ENCODE measurements at regions not wholly inside any gene's neighbourhood (a gene's known extent, or its start where the extent isn't known, plus 50 kb on each side); places are given as distances from the start of the nearest gene placed in this dataset.

DNA sequence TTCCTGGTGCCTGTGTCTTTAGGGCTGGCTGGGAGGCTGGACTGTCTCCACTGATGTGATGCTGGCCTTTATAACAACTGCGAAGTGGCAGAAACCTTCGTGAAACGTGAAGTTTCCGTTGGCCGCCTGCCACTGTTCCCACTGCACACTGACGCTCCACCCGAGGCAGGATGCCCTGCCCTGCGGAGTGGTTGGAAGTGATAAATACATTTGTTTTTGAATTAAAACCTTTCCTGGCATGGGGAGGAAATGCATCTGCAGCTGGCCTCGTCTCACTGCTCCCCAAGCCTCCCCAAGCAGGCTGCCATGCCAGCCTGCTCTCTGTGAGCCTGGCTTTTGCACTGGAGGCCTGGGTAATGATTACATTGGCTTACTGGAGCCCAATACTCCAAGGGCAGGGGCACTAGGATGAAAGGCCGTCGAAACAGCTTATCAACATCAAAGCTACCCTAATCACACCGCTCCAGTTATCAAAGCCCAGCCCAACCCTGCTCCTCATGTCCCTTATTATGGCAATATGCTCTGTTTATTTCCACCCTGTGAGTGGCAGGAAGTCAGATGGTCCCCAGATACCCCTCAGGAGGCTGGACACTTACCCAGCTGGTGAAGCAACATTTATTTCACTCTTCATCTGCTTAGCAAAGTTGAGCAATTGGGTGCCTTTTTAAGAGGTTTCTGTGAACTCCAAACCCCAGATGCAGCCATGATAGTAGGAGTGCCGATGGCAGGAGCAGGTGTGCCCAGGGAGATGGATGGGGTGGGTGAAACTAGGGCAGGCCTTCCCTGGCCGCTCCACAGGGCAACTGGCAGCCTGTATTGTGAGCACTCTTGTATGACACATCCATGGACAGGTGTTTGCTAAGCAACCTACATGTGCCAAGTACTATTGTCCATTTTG, 97.4 kb upstream of the ITGA6 start:
- no peak for DNase-seq (ENCODE audit: low spot score)

DNA sequence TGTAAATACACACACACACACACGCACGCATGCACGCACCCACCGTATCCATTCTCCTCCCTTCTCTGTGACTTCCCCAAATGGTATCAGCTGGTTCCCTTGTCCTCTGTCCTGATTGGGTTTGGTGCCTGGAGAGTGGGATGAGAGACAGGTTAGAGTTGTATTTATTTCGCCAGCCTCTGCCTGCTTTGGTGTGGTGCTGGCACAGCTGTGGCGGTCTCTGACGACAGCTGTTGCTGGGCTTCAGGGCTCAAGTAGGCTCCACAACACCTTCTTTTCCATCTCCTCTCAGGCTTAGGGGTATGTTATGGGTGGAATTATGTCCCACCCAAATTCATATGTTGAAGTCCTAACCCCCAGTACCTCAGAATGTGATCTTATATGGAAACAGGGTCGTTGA, 94.9 kb upstream of the ITGA6 start:
- no peak for DNase-seq (ENCODE audit: low spot score)

DNA sequence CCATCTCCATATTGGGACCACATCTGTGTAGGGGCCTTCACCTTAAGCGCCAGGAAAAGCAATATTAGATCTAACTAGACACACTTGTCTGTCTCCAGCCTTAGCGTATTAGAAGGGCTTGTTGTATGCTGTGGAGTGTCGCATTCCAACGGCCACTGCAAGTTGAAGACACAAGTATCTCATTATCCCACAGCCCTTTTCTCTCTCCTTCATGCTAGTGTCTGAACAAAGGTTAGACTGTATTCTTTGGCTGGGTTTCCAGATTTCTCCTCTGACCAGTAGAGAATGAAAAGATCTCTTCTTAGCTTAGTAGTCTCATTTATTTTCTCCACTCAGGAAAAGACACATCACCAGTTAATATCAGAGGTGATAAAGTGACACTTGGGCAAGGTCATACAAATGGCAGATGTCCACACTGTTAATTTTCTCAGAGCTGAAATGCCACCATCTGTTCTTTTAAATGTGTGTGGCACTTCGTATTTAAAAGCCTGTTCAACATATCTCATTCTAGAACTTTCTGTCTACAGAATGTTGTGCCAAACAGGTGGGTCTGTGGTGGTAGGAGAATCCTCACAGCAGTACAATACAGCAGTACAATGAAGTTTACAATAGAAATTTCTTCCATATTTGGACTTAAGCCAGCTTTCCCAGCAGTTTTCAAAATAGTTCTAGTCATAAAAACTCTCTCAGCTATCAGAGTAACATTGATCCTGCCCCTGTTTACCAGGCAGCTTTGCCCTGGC, 94.0 kb upstream of the ITGA6 start:
- DNase-seq (ENCODE audit: low spot score), result no peak

DNA sequence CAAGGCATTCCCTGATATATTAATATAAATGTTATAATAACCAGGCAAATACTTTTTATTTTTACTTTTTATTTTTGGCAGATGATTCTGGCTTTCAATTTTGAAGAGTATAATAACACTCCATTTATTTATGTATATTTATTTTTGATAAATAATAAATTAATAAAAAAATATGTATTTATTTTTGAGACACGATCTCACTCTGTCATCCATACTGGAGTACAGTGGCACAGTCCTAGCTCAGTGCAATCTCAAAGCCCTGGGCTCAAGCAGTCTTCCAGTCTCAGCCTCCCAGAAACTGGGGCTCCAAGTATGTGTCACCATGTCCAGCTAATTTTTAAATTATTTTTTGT, 93.4 kb upstream of the ITGA6 start:
- DNase-seq (ENCODE audit: low spot score), result no peak

DNA sequence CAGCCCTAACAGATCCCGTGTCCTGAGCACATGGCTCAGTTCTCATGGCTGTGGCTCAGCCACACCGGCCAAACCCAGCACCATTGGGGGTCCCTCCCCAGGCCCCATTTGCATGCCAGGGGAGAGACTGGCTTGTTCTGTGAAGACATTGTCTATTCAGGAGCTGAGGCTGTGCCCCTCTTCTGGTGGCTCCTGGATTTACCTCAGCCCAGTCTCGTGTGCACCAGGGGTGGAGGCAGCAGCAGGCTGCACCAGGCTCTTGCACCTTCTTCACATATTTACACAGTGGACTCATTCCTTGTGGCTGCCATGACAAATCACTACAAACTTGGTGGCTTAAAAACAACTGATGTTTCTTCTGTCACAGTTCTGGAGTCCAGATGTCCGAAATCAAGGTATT, 92.4 kb upstream of the ITGA6 start:
- DNase-seq (ENCODE audit: low spot score), result no peak

DNA sequence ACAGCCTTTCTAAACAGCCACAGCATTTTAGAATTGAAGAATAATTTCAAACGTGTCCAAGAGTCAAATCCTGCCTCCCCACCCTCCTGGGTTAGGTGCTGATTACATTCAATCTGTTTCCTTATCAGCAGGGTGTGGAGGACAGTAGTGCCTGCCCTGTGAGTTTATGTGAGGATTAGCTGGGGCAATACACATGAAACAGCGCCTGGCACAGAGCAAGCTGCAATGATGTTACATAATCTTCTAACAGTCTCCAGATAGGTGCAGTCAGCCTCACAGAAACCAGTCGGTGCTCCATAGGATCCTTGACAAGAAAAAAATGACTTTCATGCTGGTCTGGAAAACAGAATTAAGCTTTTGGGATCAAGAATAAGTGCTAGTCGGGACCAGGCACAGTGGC, 91.7 kb upstream of the ITGA6 start:
- DNase-seq (ENCODE audit: low spot score), result no peak

DNA sequence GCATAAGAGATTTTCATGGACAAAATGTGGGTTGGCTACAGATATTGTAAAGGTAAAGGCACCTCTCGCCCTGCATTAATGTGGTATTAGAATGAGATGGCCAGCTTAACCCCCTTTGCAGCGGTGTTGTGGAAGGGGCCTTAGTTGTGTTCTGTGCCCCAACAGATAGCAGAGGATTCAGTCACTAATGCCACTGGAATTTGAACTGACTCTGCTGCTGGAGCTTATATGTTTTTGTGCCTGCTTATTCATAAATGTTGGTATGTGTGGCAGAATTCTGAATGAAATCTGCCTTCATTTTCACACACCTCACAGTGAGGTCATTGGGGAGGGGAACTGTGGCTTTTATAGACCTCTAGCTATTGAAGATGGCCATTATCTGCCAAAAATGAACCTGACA, 90.7 kb upstream of the ITGA6 start:
- no peak for DNase-seq (ENCODE audit: low spot score)

DNA sequence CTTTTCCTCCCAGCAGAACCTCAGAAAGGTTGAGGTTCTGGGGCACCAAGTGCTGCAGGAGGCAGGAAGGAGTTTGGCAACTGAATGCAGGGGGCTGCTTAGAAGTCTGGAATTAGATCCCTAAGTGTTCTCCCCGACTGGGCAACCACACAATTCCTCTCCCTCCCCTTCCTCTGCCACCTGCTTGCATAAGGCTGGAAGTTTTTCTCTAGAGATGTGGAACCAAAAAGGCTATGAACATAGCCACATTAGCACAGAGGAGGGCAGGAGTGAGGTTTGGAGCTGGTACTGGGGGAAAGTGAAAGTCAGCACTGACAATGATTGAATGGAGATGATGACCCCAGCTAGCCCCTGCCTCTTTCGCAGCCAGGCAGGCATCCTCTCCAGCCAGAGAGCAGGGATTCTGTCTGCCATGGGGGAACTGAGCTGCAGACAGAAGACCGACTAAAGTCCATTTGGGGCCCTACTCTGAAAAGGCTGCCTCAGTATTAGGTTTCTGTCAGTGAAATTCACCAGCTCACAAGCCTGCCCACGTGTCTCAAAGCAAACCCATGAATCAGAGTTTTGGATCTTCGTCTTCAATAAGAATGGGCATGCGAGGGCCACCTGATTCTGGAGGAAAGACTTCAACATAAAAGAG, 87.9 kb upstream of the ITGA6 start:
- peak; percentile 8 for DNase-seq (ENCODE audit: low spot score)

DNA sequence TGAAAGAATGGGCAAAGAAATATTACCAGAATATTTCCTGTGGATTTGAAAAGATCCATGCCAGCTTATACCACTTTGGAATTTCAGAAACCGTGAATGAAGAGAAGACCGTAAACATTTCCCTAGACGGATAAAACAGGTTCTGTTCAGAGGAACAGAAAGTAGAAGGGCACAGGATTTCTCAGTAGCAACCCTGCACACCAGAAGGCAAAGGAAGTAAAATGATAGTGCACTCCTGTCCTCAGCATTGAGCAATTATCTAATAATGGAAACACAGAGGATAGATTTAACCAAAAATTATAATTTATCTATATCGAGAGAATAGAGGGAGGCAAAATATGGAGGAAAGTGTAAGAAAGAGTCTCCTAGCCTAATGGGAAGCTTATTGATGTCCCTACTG, 87.0 kb upstream of the ITGA6 start:
- DNase-seq (ENCODE audit: low spot score), result no peak

DNA sequence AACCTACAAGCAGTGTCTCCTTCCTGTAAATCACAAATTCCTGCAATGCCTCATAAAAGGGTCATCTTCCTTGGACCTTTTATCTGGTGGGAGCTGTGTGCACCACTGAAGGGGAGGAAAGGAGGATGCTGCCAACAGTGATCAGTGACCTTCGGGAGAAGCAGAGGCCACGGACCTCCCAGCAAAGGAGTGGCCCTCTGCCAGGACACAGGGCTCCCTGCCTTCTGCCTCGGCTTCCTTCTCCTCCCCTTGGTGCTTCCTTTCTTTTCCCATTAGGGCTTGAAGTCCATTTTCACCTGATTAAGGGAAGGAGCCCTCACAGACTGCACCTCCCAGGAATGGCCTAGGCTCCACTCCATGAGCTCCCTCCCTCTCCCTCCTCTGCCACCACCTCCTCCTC, 85.3 kb upstream of the ITGA6 start:
- no peak for DNase-seq (ENCODE audit: low spot score)

DNA sequence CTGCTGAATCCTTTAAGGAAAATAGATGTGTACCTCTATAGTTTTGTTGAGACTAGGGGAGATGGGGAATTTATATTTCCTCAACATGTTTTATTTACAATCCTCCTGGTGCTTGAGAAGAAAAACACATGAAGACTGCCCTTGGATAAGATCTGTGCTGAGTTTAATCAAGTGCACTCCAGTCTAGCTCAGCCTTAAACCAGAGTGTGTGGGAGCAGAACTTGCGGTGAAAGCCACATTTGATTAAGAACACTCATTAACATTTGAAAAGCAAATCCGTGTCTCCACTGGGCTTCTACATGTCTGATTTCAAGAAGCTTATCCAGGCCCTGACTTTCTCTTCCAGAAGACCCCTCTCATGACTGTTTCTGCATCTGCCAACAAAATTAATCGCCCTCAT, 84.8 kb upstream of the ITGA6 start:
- no peak for DNase-seq (ENCODE audit: low spot score)

DNA sequence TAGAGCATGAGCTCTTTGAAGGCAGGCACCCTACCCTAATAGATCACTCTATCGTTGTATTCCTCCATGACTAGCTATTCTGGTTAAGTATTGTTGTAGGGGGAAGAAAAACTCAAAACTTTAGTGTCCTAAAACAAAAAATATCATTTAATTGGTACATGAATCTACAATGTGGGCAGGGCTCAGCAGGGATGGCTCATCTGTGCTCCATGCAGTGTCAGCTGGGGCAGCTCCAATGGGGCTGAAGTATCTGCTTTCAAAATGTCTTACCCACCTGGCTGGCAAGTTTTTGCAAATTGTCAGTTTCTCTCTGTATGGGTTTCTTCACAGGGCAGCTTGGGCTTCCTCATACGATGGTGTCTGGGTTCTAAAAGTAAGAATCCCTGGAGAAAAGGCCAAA, 83.2 kb upstream of the ITGA6 start:
- no peak for DNase-seq (ENCODE audit: low spot score)

DNA sequence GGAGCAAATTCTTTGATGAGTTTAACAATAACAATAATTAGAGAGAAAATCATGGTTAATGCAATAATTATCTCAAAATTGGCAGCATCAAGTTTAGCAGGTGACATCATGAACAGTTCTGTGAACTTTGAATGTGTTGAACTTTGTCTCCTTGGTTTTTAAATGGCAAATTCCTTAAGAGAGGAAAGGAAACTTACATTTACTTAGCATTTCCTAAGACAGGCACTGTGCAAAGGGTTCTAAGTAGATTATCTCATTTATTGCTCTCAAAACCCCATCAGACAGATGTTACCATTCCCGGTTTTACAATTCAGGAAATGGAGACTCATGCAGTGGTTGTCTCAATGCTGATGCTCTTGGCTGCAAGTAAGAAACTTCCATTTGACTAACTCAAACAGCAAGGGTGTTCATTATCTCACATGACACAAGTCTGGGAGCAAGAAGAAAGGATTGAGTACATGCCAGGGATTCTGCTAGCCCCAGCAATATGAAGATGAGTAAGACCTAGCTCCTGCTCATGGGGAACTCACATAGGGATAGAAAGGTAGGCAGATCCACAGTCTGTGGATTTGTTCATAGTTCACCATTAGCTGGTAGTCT, 81.3 kb upstream of the ITGA6 start:
- DNase-seq (ENCODE audit: low spot score), result no peak

DNA sequence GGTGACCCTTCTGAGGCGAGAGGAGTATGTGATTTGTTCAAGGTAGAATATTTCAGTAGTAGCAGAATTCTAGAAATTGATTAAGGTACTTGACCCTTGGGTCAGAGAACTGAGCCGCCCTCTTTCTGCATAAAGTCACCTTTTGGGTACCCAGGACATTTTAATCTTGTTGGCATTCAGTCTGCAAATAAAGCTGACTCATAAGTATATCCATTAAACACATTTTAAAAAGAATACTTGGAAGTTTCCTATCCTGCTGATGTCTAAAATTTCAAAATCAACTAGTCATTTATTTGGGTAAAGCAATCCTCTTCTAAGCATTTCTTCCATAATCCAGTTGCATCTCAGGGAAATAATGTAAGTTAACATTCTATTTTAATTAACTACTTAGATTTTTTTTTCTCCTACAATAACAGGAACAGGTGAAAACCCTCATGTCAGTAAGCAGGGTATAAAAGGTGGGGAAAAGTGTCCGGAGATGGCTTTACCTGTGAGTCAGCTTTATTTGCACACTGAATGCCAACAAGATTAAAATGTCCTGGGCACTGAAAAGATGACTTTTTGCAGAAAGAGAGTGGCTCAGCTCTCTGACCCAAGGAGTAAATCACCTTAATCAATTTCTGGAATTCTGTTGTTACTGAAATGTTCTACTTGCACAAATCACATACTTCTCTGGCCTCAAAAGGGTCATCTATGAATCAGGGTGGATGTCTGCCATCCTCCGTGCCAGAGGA, 78.7 kb upstream of the ITGA6 start:
- DNase-seq (ENCODE audit: low spot score), result no peak

DNA sequence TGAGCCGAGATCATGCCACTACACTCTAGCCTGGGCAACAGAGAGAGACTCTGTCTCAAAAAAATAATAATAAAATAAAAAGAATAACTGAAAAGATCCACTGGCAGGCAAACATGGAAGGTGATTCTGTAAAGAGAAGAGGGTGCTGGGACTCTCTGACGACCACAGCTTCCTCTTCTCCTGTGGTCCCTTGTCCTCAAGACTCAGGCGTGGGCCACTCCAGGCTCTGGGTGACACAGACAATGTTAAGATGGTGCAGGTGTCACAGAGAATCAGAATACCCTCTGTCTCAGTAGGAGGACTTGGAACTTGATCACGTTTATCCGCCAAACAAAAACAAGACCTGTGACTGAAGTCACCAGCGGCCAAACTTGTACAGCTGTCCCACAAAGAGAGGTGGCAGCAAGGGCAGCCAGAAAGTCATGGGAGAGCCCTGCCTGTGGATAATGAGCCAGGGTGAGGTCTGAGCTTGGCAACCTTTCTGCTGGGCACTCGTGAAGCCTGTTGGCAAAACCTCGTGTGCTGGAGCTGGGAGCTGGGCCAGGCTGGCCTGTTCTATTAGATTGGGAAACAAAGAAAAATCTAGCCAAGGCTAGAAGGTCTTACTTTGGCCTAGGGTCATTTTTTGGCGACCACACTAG, 76.4 kb upstream of the ITGA6 start:
- no peak for DNase-seq (ENCODE audit: low spot score)

DNA sequence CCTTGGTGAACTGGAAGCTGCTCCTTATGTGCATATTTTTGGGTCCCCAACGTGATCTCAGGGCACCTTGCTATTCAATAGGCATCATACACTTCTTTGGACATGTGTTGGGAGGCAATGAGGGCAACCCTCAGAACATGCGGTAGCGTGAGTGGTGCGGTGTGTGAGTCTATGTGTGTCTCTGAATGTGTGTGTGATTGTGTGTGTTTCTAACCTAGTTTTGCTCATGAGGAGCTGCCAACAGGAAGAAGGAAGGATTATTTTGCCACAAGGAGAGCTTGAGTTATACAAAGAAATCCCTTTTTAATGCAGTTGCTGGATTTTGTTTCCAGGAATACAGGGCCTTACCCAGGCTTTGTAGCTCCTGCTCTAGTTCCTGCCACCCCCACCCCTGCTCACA, 75.8 kb upstream of the ITGA6 start:
- DNase-seq (ENCODE audit: low spot score), result no peak

DNA sequence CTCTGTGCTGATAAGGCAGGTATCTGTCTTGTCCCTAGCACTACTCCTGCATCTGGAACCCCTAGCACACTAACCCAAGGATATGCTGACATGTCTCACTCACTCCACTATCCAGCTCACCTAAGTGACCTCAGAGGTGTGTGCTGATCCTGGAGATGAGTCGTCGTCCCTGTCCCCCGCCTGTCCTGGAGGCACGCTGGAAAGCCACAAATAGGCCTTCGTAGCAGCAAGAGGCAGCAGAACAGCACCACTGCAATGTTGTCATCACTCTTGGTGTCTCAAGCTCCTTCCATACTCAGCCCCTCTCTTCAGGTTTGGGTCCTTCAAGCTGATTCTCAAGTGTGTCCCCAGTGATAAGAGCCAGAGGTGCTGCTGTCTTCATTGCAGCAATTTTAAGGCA, 73.0 kb upstream of the ITGA6 start:
- DNase-seq (ENCODE audit: low spot score), result no peak

DNA sequence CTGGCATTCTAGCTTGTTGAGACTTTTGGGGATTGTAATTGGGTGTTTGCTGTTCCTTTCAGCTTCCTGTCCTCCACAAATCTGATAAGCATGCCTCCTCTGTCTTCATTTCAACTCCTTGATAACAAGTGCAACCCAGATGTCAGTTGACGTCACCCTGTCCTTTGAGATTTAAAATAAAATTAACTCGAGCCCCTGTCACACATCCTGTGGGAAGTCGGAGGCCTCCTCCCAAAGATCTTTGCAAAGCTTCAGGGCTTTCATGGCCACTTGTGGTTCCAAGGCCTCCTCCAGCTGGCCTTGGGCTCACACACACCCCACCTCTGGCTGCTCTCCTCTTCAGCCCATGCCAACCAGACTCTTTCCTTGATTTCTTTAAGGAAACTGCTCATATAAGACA, 69.9 kb upstream of the ITGA6 start:
- DNase-seq (ENCODE audit: low spot score), result no peak

DNA sequence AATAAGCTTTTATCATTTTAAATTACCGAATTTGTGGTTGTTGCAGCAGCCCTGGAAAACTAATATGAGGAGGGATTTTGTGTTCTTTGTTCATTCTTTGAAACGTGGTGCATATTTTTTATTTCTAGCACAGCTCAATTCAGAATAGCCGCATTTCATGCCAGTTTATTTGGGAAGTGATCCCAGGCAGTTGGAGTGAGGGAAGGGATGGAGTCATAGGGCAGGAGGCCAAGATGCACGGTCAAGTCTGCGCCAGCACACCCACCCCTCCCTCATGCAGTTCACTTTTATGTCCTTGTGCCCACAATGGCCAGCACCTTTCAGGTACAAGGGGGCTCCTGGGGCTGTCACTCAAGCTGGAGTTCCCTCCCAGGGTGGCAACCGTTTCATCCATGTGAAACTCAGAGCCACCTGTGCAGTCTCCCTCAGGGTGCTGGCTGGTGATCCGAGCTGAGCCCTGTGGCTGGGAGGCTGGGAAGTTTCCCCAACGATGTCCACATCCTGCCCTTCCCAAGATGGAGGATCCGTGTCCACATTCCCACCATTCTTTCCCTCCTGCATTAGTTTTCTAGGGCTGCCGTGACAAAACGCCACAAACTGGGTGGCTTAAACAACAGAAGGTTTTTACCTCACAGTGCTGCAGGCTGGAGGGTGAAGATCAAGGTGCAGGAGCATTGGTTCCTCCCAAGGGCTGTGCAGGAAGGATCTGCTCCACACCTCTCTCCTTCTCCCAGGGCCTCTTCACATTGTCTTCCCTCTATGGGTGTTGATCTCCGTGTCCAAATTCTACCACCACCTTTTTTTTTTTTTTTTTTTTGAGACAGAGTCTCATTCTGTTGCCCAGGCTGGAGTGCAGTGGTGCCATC, 68.5 kb upstream of the ITGA6 start:
- DNase-seq (ENCODE audit: low spot score), result no peak

DNA sequence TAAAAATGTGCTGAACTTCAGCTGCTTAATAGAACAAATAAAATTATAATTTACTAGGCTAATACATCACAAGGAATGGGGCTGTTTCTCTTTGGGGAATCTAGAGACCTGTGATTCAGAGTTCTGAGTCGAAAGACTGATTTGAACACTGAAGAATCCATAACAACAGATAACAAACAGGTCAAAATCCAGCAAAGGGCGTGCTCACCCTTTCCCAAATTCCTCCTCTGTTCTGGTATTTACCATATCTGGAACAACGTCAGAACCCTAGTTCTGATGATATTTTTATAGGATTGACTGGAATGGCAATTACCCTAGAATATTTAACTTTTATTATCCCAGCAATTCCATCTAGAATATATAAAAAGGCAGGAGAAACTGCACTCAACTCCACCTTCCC, 66.0 kb upstream of the ITGA6 start:
- DNase-seq (ENCODE audit: low spot score), result no peak

DNA sequence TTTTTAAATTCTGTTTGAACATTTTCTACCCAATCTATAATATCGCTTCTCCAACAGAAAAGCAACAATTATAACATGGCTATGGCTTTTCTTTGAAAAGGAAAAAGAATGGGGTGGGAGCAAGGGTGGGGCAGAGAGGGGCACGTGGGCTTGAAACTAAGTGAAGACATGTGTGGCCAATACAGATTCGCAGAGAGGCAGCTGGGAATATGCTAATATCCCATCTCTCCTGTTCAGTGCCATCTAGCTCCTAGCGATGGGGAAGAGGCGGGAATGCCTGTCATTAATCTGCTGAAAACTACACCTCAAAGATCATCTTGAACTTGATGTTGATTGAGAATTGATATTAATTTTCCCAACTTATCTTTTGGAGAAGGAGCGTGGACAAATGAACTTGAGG, 65.5 kb upstream of the ITGA6 start:
- no peak for DNase-seq (ENCODE audit: low spot score)
